ENCODE measurements at regions not wholly inside any gene's neighbourhood (a gene's known extent, or its start where the extent isn't known, plus 50 kb on each side); places are given as distances from the start of the nearest gene placed in this dataset.

DNA sequence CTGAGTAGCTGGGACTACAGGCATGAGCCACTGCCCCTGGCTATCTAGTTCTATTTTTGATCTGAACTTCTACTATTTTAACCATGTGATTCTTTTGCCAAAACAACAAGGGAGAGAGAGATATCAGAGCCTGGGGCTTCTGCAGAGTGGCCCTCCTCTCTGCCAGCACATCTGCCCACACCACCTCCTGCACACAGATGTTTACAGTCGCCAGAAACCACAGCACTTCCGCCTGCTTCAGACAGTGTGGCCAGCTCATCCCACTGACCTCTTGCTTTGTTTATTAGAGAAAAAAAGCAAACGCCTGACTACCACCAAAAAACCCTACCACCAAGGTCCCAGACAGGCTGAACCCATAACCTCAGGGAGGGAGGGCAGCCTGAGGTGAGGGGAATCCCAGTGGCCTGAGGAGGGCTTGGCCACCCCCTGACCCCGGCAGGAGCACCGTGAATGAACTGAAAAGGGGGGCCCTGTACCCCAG, 85.9 kb upstream of the ABHD2 start:
- TF ChIP-seq ZNF565 (CRISPR knock-in tag; conservative IDR thresholded peaks at IDR 0.05; ENCODE audit: low read depth) (no peak), ZFP30 (CRISPR knock-in tag; IDR thresholded peaks at IDR 0.05) (no peak), ZNF70 (CRISPR knock-in tag; IDR thresholded peaks at IDR 0.05) (no peak), ZFP3 (CRISPR knock-in tag; IDR thresholded peaks at IDR 0.05) (no peak), ARNTL (CRISPR knock-in tag; IDR thresholded peaks at IDR 0.05; ENCODE audit: borderline replicate concordance, low read depth) (no peak)
- TF ChIP-seq, protein P1, sequence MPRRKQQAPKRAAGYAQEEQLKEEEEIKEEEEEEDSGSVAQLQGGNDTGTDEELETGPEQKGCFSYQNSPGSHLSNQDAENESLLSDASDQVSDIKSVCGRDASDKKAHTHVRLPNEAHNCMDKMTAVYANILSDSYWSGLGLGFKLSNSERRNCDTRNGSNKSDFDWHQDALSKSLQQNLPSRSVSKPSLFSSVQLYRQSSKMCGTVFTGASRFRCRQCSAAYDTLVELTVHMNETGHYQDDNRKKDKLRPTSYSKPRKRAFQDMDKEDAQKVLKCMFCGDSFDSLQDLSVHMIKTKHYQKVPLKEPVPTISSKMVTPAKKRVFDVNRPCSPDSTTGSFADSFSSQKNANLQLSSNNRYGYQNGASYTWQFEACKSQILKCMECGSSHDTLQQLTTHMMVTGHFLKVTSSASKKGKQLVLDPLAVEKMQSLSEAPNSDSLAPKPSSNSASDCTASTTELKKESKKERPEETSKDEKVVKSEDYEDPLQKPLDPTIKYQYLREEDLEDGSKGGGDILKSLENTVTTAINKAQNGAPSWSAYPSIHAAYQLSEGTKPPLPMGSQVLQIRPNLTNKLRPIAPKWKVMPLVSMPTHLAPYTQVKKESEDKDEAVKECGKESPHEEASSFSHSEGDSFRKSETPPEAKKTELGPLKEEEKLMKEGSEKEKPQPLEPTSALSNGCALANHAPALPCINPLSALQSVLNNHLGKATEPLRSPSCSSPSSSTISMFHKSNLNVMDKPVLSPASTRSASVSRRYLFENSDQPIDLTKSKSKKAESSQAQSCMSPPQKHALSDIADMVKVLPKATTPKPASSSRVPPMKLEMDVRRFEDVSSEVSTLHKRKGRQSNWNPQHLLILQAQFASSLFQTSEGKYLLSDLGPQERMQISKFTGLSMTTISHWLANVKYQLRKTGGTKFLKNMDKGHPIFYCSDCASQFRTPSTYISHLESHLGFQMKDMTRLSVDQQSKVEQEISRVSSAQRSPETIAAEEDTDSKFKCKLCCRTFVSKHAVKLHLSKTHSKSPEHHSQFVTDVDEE (CRISPR knock-in tag; IDR thresholded peaks at IDR 0.05) = no peak
- TF ChIP-seq, protein P2, sequence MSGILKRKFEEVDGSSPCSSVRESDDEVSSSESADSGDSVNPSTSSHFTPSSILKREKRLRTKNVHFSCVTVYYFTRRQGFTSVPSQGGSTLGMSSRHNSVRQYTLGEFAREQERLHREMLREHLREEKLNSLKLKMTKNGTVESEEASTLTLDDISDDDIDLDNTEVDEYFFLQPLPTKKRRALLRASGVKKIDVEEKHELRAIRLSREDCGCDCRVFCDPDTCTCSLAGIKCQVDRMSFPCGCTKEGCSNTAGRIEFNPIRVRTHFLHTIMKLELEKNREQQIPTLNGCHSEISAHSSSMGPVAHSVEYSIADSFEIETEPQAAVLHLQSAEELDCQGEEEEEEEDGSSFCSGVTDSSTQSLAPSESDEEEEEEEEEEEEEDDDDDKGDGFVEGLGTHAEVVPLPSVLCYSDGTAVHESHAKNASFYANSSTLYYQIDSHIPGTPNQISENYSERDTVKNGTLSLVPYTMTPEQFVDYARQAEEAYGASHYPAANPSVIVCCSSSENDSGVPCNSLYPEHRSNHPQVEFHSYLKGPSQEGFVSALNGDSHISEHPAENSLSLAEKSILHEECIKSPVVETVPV (CRISPR knock-in tag; IDR thresholded peaks at IDR 0.05) = no peak
- TF ChIP-seq, protein P3, sequence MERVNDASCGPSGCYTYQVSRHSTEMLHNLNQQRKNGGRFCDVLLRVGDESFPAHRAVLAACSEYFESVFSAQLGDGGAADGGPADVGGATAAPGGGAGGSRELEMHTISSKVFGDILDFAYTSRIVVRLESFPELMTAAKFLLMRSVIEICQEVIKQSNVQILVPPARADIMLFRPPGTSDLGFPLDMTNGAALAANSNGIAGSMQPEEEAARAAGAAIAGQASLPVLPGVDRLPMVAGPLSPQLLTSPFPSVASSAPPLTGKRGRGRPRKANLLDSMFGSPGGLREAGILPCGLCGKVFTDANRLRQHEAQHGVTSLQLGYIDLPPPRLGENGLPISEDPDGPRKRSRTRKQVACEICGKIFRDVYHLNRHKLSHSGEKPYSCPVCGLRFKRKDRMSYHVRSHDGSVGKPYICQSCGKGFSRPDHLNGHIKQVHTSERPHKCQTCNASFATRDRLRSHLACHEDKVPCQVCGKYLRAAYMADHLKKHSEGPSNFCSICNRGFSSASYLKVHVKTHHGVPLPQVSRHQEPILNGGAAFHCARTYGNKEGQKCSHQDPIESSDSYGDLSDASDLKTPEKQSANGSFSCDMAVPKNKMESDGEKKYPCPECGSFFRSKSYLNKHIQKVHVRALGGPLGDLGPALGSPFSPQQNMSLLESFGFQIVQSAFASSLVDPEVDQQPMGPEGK (CRISPR knock-in tag; IDR thresholded peaks at IDR 0.05; ENCODE audit: borderline replicate concordance) = no peak
- TF ChIP-seq, protein P4, sequence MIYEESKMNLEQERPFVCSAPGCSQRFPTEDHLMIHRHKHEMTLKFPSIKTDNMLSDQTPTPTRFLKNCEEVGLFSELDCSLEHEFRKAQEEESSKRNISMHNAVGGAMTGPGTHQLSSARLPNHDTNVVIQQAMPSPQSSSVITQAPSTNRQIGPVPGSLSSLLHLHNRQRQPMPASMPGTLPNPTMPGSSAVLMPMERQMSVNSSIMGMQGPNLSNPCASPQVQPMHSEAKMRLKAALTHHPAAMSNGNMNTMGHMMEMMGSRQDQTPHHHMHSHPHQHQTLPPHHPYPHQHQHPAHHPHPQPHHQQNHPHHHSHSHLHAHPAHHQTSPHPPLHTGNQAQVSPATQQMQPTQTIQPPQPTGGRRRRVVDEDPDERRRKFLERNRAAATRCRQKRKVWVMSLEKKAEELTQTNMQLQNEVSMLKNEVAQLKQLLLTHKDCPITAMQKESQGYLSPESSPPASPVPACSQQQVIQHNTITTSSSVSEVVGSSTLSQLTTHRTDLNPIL (CRISPR knock-in tag; IDR thresholded peaks at IDR 0.05; ENCODE audit: low read depth) = no peak
